ENCODE measurements at regions not wholly inside any gene's neighbourhood (a gene's known extent, or its start where the extent isn't known, plus 50 kb on each side); places are given as distances from the start of the nearest gene placed in this dataset.

- WGBS (ENCODE audit: low lambda C conversion rate), result 56% methylated on average over 2 of the region's 2 CpGs
Observed at GRCh38 chr2:71824436-71824835, 323.2 kb downstream of the CYP26B1 start.

GRCh38 chr2:71823526-71823925 lies 324.1 kb downstream of the CYP26B1 start:
- H3K4me1 ChIP-seq (ENCODE audit: control insufficient read depth in 1 of 2, insufficient read depth in 2 of 2, low read depth in 1 of 2, low read length in 1 of 2), result no peaks in the 10 kb centered on the region
- no peaks in the 10 kb centered on the region for H3K9me2 ChIP-seq
- no peak overlapping the region for H3K4me3 ChIP-seq (ENCODE audit: low read depth in 2 of 2, low read length in 1 of 2)
- H3K27me3 ChIP-seq (ENCODE audit: insufficient read depth), result no peaks in the 10 kb centered on the region
- H3K9ac ChIP-seq, result no peak overlapping the region
- DNase-seq, result no peak
- no peaks in the 10 kb centered on the region for H3K9me3 ChIP-seq
- H3K36me3 ChIP-seq (replicated peaks in 1 of 2; ENCODE audit: control insufficient read depth in 1 of 2, insufficient read depth in 2 of 2, low read length in 1 of 2), result no peaks in the 10 kb centered on the region
- TF ChIP-seq MEF2A (IDR thresholded peaks at IDR 0.05; ENCODE audit: borderline replicate concordance, low read depth) (no peak), POLR2AphosphoS5 (IDR thresholded peaks at IDR 0.05; ENCODE audit: low read depth, low read length) (no peak), FOXJ3 (CRISPR knock-in tag; IDR thresholded peaks at IDR 0.05) (no peak), TEAD4 (IDR thresholded peaks at IDR 0.05; ENCODE audit: borderline replicate concordance, insufficient read depth) (no peak), ELF1 (IDR thresholded peaks at IDR 0.05) (no peak), JUND (IDR thresholded peaks at IDR 0.05) (no peak), ZBTB33 (IDR thresholded peaks at IDR 0.05; ENCODE audit: borderline replicate concordance, low read depth) (no peak), SIN3A (IDR thresholded peaks at IDR 0.05; ENCODE audit: borderline replicate concordance, low read depth, low read length) (no peak), FOXM1 (IDR thresholded peaks at IDR 0.05; ENCODE audit: low read depth) (no peak), MAX (IDR thresholded peaks at IDR 0.05; ENCODE audit: low read depth) (no peak), RAD21 (IDR thresholded peaks at IDR 0.05; ENCODE audit: low read length) (no peak), RCOR1 (IDR thresholded peaks at IDR 0.05; ENCODE audit: low read length) (no peak)
- H3K27ac ChIP-seq (ENCODE audit: low read depth in 2 of 2, low read length in 1 of 2), result no peak overlapping the region
- H4K20me1 ChIP-seq (ENCODE audit: insufficient read depth), result no peaks in the 10 kb centered on the region
- no peak overlapping the region for H2AFZ ChIP-seq (ENCODE audit: low read depth)
- no peaks in the 10 kb centered on the region for H3K79me2 ChIP-seq (ENCODE audit: insufficient read depth)
- no peak overlapping the region for H3K4me2 ChIP-seq
- peaks cover 3% of the 10 kb centered on the region for H3F3A ChIP-seq (replicated peaks; ENCODE audit: insufficient read depth)
- POLR2A ChIA-PET, result interaction anchor here (0.6 kb wide), 1 partner anchor 26 kb away, joined by 4 read pairs; no protein-coding TSS in a partner anchor
- CTCF ChIA-PET, result no interaction called here

More at GRCh38 chr2:71824436-71824835, 323.2 kb downstream of the CYP26B1 start:
- peaks cover 0 to 5% of the 10 kb centered on the region in 2 experiments; a peak in 1 of 4 replicates for H3K4me1 ChIP-seq (ENCODE audit: control insufficient read depth in 1 of 2, insufficient read depth in 2 of 2, low read depth in 1 of 2, low read length in 1 of 2)
- DNase-seq, result no peak
- H3K4me3 ChIP-seq (ENCODE audit: low read depth in 2 of 2, low read length in 1 of 2), result no peak overlapping the region
- no peak overlapping the region for H3K27ac ChIP-seq (ENCODE audit: low read depth in 2 of 2, low read length in 1 of 2)
- H3K9ac ChIP-seq, result no peak overlapping the region
- H3K27me3 ChIP-seq (ENCODE audit: insufficient read depth), result no peaks in the 10 kb centered on the region
- H3K36me3 ChIP-seq (replicated peaks in 1 of 2; ENCODE audit: control insufficient read depth in 1 of 2, insufficient read depth in 2 of 2, low read length in 1 of 2), result no peaks in the 10 kb centered on the region
- POLR2A ChIA-PET, result no interaction called here
- no peaks in the 10 kb centered on the region for H3K9me3 ChIP-seq
- no peaks in the 10 kb centered on the region for H3K79me2 ChIP-seq (ENCODE audit: insufficient read depth)
- TF ChIP-seq SIN3A (IDR thresholded peaks at IDR 0.05; ENCODE audit: borderline replicate concordance, low read depth, low read length), result no peak
- TF ChIP-seq POLR2AphosphoS5 (IDR thresholded peaks at IDR 0.05; ENCODE audit: low read depth, low read length), result no peak
- H4K20me1 ChIP-seq (ENCODE audit: insufficient read depth), result no peaks in the 10 kb centered on the region
- CTCF ChIA-PET, result no interaction called here
- H3K4me2 ChIP-seq, result no peak overlapping the region
- H2AFZ ChIP-seq (ENCODE audit: low read depth), result no peak overlapping the region
- peaks cover 3% of the 10 kb centered on the region for H3F3A ChIP-seq (replicated peaks; ENCODE audit: insufficient read depth)
- H3K9me2 ChIP-seq, result no peaks in the 10 kb centered on the region

Data from SK-N-SH (cell line).